Stimulated activated CD8-positive, alpha-beta memory T cell treated with anti-CD3 and anti-CD28 coated beads, Interleukin-15, amount 100 ng/mL, for 48 hours (primary cell): ENCODE measurements at regions not wholly inside any gene's neighbourhood (a gene's known extent, or its start where the extent isn't known, plus 50 kb on each side); places are given as distances from the start of the nearest gene placed in this dataset.
A peak's percentile ranks its signal among the peaks of the same experiment; 100 is the strongest.

Source experiments
- DNase-seq, 2 donors: peaks; one replicate each; pipeline ENCODE4 v3.0.0-alpha.2; 2020; ENCODE audit warnings: low read depth in 2 of 2

- DNase-seq: no peak
Observed at GRCh38 chr2:160943414-160943813, 216.8 kb upstream of the TANK start.

- DNase-seq: no peak
Observed at GRCh38 chr2:160952464-160953254, 207.6 kb upstream of the TANK start.

- no peak for DNase-seq
Observed at GRCh38 chr2:160955578-160955977, 204.7 kb upstream of the TANK start.

- no peak for DNase-seq
Observed at GRCh38 chr2:160956243-160956802, 203.9 kb upstream of the TANK start.

GRCh38 chr2:160963957-160964356 lies 196.3 kb upstream of the TANK start:
- no peak for DNase-seq

- no peak for DNase-seq
Observed at GRCh38 chr2:160967523-160967922, 192.7 kb upstream of the TANK start.

- no peak for DNase-seq
Observed at GRCh38 chr2:160968183-160968582, 192.0 kb upstream of the TANK start.

GRCh38 chr2:160970052-160970965 lies 189.9 kb upstream of the TANK start:
- DNase-seq: no peak

- no peak for DNase-seq
Observed at GRCh38 chr2:160973991-160974390, 186.2 kb upstream of the TANK start.

- no peak for DNase-seq
Observed at GRCh38 chr2:160974803-160975202, 185.4 kb upstream of the TANK start.

- DNase-seq: no peak
Observed at GRCh38 chr2:160976797-160977196, 183.4 kb upstream of the TANK start.

- no peak for DNase-seq
Observed at GRCh38 chr2:160977376-160977775, 182.9 kb upstream of the TANK start.

- no peak for DNase-seq
Observed at GRCh38 chr2:160977854-160978253, 182.4 kb upstream of the TANK start.

- DNase-seq: no peak
Observed at GRCh38 chr2:160984426-160985077, 175.7 kb upstream of the TANK start.

- DNase-seq: no peak
Observed at GRCh38 chr2:160989778-160990177, 170.4 kb upstream of the TANK start.

- no peak for DNase-seq
Observed at GRCh38 chr2:160993654-160994061, 166.6 kb upstream of the TANK start.

GRCh38 chr2:160994141-160995002 lies 165.9 kb upstream of the TANK start:
- DNase-seq: peak; percentile 25 to 36

GRCh38 chr2:160996584-160996983 lies 163.6 kb upstream of the TANK start:
- no peak for DNase-seq

- no peak for DNase-seq
Observed at GRCh38 chr2:161004379-161004778, 155.8 kb upstream of the TANK start.

GRCh38 chr2:161005170-161005569 lies 155.1 kb upstream of the TANK start:
- DNase-seq: no peak

GRCh38 chr2:161008311-161008710 lies 151.9 kb upstream of the TANK start:
- DNase-seq: no peak
